ENCODE measurements at regions not wholly inside any gene's neighbourhood (a gene's known extent, or its start where the extent isn't known, plus 50 kb on each side); places are given as distances from the start of the nearest gene placed in this dataset.

DNA sequence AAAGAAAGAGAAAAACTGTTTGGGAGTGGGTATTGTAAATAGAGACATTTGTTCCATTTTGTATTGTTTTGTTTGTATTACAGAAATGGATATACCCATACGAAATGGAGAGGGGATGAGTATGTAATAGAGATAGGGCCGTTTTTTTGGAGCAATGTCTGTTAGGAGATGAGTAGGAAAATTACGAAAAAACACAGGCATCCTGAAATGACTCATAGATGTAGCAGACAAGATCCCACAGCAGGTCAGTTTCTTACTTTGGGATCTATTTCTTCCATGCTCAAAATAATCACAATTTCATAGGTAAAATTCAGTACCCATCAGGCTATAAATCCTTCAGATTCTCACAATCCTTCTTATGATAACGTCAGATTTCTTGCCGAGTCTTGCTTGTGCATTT lies 779.4 kb upstream of the SLITRK1 start:
- TF ChIP-seq, protein P1, sequence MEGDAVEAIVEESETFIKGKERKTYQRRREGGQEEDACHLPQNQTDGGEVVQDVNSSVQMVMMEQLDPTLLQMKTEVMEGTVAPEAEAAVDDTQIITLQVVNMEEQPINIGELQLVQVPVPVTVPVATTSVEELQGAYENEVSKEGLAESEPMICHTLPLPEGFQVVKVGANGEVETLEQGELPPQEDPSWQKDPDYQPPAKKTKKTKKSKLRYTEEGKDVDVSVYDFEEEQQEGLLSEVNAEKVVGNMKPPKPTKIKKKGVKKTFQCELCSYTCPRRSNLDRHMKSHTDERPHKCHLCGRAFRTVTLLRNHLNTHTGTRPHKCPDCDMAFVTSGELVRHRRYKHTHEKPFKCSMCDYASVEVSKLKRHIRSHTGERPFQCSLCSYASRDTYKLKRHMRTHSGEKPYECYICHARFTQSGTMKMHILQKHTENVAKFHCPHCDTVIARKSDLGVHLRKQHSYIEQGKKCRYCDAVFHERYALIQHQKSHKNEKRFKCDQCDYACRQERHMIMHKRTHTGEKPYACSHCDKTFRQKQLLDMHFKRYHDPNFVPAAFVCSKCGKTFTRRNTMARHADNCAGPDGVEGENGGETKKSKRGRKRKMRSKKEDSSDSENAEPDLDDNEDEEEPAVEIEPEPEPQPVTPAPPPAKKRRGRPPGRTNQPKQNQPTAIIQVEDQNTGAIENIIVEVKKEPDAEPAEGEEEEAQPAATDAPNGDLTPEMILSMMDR (conservative IDR thresholded peaks at IDR 0.05; ENCODE audit: low read length), result no peak
- no peak for TF ChIP-seq EZH2phosphoT487 (IDR thresholded peaks at IDR 0.05; ENCODE audit: borderline replicate concordance)
